ENCODE measurements at regions not wholly inside any gene's neighbourhood (a gene's known extent, or its start where the extent isn't known, plus 50 kb on each side); places are given as distances from the start of the nearest gene placed in this dataset.

DNA sequence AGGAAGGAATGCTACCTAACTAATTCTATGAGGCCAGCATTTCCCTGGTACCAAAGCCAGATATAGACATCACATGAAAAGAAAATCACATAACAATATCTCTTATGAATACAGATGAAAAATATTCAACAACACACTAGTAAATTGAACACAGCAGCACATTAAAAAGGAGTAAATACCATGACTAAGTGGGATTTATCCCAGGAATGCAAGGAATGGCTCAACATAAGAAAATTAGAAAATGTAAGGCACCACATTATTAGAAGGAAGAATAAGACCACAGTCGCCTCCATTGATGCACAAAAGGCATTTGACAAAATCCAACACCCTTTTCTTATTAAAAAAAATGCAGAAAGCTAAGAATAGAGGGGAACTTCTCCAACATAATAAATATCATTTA, 133.9 kb downstream of the TTC32 start:
- TF ChIP-seq, protein P1, sequence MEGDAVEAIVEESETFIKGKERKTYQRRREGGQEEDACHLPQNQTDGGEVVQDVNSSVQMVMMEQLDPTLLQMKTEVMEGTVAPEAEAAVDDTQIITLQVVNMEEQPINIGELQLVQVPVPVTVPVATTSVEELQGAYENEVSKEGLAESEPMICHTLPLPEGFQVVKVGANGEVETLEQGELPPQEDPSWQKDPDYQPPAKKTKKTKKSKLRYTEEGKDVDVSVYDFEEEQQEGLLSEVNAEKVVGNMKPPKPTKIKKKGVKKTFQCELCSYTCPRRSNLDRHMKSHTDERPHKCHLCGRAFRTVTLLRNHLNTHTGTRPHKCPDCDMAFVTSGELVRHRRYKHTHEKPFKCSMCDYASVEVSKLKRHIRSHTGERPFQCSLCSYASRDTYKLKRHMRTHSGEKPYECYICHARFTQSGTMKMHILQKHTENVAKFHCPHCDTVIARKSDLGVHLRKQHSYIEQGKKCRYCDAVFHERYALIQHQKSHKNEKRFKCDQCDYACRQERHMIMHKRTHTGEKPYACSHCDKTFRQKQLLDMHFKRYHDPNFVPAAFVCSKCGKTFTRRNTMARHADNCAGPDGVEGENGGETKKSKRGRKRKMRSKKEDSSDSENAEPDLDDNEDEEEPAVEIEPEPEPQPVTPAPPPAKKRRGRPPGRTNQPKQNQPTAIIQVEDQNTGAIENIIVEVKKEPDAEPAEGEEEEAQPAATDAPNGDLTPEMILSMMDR (IDR thresholded peaks at IDR 0.05) = no peak
- H3K4me1 ChIP-seq (ENCODE audit: control insufficient read depth in 1 of 2, low read depth in 2 of 2) = peaks cover 0 to 6% of the 10 kb centered on the region in 2 donors

DNA sequence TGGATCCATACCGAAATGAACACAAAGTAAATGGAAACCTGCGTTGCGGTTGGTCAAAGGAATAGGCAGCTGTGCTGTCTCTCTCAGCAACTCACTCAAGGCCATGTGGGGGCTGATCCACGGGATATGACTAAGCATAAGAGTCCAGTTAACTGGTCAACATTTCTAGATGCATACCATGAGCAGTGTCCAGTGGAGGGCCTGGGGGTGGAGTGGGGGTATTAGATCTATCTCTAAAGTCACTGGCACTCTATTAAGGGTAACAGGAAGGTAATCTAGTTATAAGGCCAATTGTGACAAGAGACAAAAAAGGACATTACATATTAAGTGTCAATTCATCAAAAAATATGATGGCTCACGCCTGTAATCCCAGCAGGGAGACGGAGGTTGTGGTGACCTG, 136.8 kb downstream of the TTC32 start:
- Histone ChIP-seq H3K27ac (no peak overlapping the region), H3K36me3 (no peaks in the 10 kb centered on the region), H3K4me3 (no peak overlapping the region), H3K27me3 (replicated peaks; ENCODE audit: insufficient read depth) (no peaks in the 10 kb centered on the region), H3K4me1 (ENCODE audit: control insufficient read depth in 1 of 2, low read depth in 2 of 2) (peaks cover 0 to 14% of the 10 kb centered on the region in 2 donors), H3K9me3 (no peaks in the 10 kb centered on the region)
- ATAC-seq (ENCODE audit: insufficient number of reproducible peaks, low FRiP score, low read depth) (no peak), DNase-seq (ENCODE audit: low spot score) (no peak)
- TF ChIP-seq, protein P1 (IDR thresholded peaks at IDR 0.05) = no peak

More for the DNA sequence above, 133.9 kb downstream of the TTC32 start:
- ATAC-seq (ENCODE audit: insufficient number of reproducible peaks, low FRiP score, low read depth) = no peak
- Histone ChIP-seq H3K36me3 (no peaks in the 10 kb centered on the region), H3K4me3 (no peak overlapping the region), H3K9me3 (no peaks in the 10 kb centered on the region), H3K27me3 (replicated peaks; ENCODE audit: insufficient read depth) (no peaks in the 10 kb centered on the region), H3K27ac (no peak overlapping the region)
- DNase-seq (ENCODE audit: low spot score) = no peak

DNA sequence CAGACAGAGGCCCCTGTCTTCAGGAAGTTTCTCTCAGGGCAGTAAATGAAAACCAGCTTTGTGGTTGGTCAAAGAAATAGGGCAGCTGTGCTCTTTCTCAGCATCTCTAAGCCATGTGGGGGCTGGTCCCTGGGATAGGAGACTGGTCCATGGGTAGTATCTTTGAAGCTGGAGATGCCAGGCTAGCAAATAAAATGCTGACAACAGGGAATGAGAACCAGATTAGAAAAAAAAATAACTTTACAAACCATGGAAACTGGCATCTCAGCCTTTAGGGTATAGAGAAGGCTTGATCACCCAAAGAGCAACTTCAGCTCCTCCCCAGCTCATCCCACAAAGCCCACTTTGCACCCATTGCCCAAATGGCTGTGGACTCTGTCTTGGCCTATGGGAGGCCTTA, 138.1 kb downstream of the TTC32 start:
- Histone ChIP-seq H3K4me1 (ENCODE audit: control insufficient read depth in 1 of 2, low read depth in 2 of 2) (peaks cover 0 to 20% of the 10 kb centered on the region in 2 donors), H3K9me3 (no peaks in the 10 kb centered on the region), H3K36me3 (no peaks in the 10 kb centered on the region), H3K27ac (no peak overlapping the region), H3K27me3 (replicated peaks; ENCODE audit: insufficient read depth) (no peaks in the 10 kb centered on the region), H3K4me3 (no peak overlapping the region)
- no peak for DNase-seq (ENCODE audit: low spot score)
- TF ChIP-seq, protein P1 (IDR thresholded peaks at IDR 0.05) = no peak
- no peak for ATAC-seq (ENCODE audit: insufficient number of reproducible peaks, low FRiP score, low read depth)

DNA sequence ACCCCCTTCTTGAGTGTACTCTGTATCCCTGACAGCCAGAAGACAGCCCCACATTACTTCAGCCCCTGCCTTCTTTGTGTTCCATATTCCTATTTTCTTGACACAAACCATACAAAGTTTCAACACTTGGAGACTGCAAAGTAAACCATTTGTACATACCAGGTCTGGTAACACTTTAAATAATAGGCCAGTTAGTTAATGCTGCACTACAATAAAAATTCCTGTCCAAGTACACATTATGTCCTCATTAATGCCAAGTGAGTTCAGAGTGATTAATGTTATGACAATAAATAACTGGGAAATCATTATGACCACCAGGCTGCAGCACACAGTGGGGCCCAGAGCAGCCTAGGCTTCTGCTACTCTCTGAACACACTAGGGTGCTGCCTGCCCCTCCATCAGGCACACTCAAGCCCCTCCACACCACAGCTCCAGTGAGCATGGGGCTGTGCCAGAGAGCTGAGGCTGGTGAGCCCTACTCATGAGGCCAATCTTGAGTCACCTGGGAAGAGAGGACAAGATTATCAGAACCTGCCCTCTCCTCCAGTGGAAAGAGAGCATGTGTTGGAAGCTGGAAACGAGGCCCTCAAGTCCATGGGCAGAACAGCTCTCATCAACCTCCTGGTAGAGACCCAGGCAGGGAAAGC, 138.7 kb downstream of the TTC32 start:
- peaks cover 0 to 25% of the 10 kb centered on the region in 2 donors for H3K4me1 ChIP-seq (ENCODE audit: control insufficient read depth in 1 of 2, low read depth in 2 of 2)
- H3K27ac ChIP-seq = no peak overlapping the region
- ATAC-seq (ENCODE audit: insufficient number of reproducible peaks, low FRiP score, low read depth) (no peak), DNase-seq (ENCODE audit: low spot score) (no peak)
- TF ChIP-seq, protein P1 (IDR thresholded peaks at IDR 0.05) = no peak
- no peaks in the 10 kb centered on the region for H3K9me3 ChIP-seq
- no peaks in the 10 kb centered on the region for H3K36me3 ChIP-seq
- H3K27me3 ChIP-seq (replicated peaks; ENCODE audit: insufficient read depth) = no peaks in the 10 kb centered on the region
- H3K4me3 ChIP-seq = no peak overlapping the region

DNA sequence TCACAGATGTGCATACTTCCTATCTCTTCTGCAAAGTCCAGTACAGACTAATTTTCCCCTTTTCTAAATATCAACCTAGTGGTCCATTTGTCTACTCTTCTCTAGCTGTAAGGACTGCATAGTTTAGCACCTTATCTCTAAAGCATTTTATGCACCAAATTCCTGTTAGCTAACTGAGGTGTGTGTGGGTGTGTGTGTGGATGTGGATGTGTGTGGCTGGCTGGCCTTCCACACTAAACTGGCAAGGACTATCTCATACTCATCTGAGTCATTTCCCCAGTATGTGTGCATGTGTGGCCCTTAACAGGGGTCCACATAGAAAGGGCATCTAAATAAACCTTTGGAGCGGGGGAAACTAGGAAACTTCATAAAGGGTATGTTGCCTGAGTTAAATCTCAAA, 139.6 kb downstream of the TTC32 start:
- Histone ChIP-seq H3K4me1 (ENCODE audit: control insufficient read depth in 1 of 2, low read depth in 2 of 2) (peaks cover 7 to 31% of the 10 kb centered on the region in 2 donors), H3K27me3 (replicated peaks; ENCODE audit: insufficient read depth) (no peaks in the 10 kb centered on the region), H3K9me3 (no peaks in the 10 kb centered on the region), H3K4me3 (no peak overlapping the region), H3K36me3 (no peaks in the 10 kb centered on the region), H3K27ac (no peak overlapping the region)
- ATAC-seq (ENCODE audit: insufficient number of reproducible peaks, low FRiP score, low read depth) = no peak
- TF ChIP-seq, protein P1 (IDR thresholded peaks at IDR 0.05) = no peak
- DNase-seq (ENCODE audit: low spot score) = no peak

Measured in thoracic aorta (tissue), 2 donors.